ENCODE measurements at regions not wholly inside any gene's neighbourhood (a gene's known extent, or its start where the extent isn't known, plus 50 kb on each side); places are given as distances from the start of the nearest gene placed in this dataset.

- TF ChIP-seq CTCF (IDR thresholded peaks at IDR 0.05) (no peak), POLR2A (IDR thresholded peaks at IDR 0.05) (no peak)
Measured at GRCh38 chr4:158071931-158072330, 100.9 kb downstream of the GASK1B start.

All from esophagus squamous epithelium (tissue), 4 donors.